GM10248 (cell line): ENCODE measurements at regions not wholly inside any gene's neighbourhood (a gene's known extent, or its start where the extent isn't known, plus 50 kb on each side); places are given as distances from the start of the nearest gene placed in this dataset.
"Not testable (repeated sequence)": the region's sequence is repeated elsewhere in the genome, so short reads cannot be mapped to it uniquely, and the experiment has no call there.

Source experiments
- CTCF ChIA-PET: fragments of 300-600 bp; sonication (Branson Sonifier 250); formaldehyde crosslinking; extraction: SDS; loops from one replicate; lab custom pipeline; 2021; ENCODE audit warnings: antibody characterized with exemption; lab: Yijun Ruan, JAX
- POLR2A ChIA-PET: fragments of 350-650 bp; sonication (Branson Sonifier 250); formaldehyde crosslinking; extraction: SDS; loops from one replicate; lab custom pipeline; 2020; ENCODE audit warnings: antibody characterized with exemption; lab: Yijun Ruan, JAX
- DNase-seq: peaks from one replicate; pipeline ENCODE4 v3.0.0; 2012; ENCODE audit errors: extremely low spot score
- TF ChIP-seq, protein P1 (sequence below): IDR thresholded peaks from 2 replicates; pipeline ENCODE4 v1.5.1; 2012; ENCODE audit warnings: mild to moderate bottlenecking, low read depth; ENCODE audit errors: extremely low read depth, missing control alignments, control extremely low read depth

DNA sequence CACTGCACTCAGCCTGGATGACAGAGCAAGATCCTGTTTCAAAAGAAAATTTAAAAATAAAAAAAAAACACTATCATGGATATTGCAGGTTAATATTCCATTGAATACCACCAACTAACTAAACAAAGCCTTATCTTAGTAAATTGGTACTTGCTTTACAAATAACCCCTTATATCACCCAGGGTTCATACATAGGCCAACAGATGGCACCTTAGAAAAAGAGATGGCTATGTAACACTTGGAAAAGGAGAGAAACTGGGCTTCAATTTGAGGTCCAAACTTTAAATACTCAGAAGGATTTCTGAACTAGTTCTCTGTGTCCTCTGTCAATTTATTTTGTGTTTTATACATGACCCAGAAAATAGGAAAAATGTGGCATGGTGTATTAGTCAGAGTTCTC lies 249.6 kb upstream of the LRP1B start:
- ChIA-PET POLR2A (no interaction called here), CTCF (no interaction called here)
- TF ChIP-seq, protein P1, sequence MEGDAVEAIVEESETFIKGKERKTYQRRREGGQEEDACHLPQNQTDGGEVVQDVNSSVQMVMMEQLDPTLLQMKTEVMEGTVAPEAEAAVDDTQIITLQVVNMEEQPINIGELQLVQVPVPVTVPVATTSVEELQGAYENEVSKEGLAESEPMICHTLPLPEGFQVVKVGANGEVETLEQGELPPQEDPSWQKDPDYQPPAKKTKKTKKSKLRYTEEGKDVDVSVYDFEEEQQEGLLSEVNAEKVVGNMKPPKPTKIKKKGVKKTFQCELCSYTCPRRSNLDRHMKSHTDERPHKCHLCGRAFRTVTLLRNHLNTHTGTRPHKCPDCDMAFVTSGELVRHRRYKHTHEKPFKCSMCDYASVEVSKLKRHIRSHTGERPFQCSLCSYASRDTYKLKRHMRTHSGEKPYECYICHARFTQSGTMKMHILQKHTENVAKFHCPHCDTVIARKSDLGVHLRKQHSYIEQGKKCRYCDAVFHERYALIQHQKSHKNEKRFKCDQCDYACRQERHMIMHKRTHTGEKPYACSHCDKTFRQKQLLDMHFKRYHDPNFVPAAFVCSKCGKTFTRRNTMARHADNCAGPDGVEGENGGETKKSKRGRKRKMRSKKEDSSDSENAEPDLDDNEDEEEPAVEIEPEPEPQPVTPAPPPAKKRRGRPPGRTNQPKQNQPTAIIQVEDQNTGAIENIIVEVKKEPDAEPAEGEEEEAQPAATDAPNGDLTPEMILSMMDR, result no peak
- DNase-seq, result no peak

DNA sequence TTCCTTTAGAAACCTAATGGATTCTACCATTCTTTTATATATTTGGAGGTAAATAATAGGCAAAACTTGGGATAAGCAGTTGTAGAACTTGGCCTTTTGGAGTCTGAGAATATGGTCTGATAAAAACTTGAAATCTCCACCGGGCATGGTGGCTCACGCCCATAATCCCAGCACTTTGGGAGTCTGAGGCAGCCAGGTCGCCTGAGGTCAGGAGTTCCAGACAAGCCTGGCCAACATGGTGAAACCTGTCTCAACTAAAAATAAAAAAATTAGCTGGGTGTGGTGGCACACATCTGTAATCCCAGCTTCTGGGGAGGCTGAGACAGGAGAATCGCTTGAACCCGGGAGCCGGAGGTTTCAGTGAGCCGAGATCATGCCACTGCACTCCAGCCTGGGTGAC lies 231.3 kb upstream of the LRP1B start:
- POLR2A ChIA-PET, DNase-seq, CTCF ChIA-PET: not testable (repeated sequence)

DNA sequence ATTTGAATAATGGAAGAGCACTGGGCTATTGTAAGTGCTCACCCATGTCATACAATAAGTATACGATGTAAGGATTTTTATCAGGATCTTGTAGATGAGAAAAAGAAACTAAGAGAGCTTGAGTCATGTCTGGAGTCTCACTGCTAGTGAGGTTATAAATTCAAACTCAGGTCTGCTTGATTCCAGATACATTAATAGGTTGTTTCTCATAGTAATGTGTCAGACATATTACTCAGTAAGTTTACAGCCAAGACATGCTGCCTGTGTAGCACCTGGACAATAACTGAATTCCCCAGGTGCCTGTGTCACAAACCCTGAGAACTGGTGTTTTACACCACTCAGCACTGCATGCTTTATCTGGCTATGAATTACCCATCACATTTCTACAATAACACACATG lies 216.9 kb upstream of the LRP1B start:
- DNase-seq, result no peak
- TF ChIP-seq, protein P1, result no peak
- ChIA-PET POLR2A (no interaction called here), CTCF (interaction anchor here (0.9 kb wide), 1 partner anchor 8 kb away, joined by 3 read pairs; no protein-coding TSS in a partner anchor)

DNA sequence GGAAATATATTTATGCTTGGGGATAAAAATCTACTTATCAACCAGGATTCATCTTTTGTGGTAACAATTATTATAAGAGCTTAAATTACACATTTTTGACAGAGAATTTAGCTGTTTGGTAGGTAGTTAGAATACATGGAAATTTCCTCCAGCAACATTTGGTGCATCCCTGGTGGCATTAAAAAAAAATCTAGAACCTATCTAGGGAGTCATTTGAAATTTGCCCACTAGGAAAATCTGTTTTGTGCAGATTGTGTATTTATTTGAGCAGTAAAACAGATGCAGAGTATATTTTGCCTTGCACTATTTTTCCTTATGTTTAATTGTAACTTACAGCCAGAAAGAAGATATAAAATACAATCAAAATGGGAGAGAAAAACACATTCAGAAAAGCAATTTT lies 208.4 kb upstream of the LRP1B start:
- POLR2A ChIA-PET, result no interaction called here
- CTCF ChIA-PET, result interaction anchor here (1.3 to 3.0 kb wide), 2 partner anchors 9 to 10 kb away, joined by 3 to 10 read pairs; no protein-coding TSS in a partner anchor

DNA sequence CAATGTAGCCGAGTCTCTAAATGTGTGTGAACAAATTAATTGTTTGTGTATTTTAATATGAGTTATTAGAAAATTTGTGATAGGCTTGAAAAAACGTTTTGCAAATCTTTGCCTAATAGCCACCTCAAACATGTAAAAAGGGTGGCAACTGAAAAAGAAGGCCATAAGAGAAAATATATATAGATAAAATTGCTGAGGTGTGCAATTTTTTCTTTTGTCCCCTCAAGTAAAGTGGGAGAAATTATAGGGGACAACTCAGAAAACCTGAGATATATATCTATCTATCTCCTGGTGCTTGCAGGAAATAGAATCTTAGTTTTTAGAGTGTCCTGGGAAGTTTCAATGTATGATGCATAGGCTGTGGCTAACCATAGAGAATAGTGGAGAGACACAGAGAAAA lies 201.4 kb upstream of the LRP1B start:
- no peak for DNase-seq
- TF ChIP-seq, protein P1, result no peak
- ChIA-PET CTCF (no interaction called here), POLR2A (no interaction called here)

More for the DNA sequence above, 208.4 kb upstream of the LRP1B start:
- TF ChIP-seq, protein P1, result no peak
- DNase-seq, result no peak

DNA sequence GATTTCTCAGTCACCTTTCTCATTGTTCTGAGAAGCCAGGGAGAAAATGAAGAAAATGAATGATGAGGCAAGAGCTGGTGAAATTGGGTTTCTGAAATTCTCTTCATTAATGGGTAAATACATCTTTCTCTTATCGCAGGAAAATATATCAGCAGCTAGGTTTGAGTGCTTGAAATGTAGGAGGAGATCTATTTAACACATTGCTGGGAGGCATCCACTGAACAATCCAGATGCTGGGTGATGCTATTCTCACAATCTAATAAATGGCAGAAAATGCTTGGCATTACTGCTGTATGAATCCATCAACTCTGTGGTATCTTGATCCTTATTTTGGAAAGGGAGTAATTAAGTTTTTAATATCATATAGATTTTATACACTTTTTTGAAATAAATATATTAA lies 199.6 kb upstream of the LRP1B start:
- POLR2A ChIA-PET, result no interaction called here
- DNase-seq, result no peak
- CTCF ChIA-PET, result no interaction called here
- TF ChIP-seq, protein P1, result no peak

DNA sequence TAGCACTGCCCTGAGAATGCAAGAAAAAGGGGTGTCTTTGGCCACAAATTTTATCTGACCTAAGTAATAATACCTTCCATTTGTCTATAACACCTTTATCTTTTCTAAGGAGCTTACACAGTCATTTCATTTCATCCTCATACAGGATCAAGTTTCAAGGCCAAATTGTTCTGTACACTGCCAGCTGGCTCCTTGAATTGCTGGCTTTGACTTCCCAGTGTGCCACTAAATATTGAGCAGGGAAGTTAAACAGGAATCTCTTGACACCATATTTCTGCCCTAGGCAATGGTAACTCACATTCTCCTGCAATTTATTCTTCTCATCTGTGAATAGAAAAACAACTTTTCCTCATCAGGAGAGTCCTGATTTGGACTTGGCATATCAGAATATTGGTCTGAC lies 195.1 kb upstream of the LRP1B start:
- ChIA-PET POLR2A (no interaction called here), CTCF (interaction anchor here (1.3 kb wide), 1 partner anchor 25 kb away, joined by 4 read pairs; no protein-coding TSS in a partner anchor)
- TF ChIP-seq, protein P1, result no peak
- no peak for DNase-seq
